Caco-2 (cell line): ENCODE measurements at regions not wholly inside any gene's neighbourhood (a gene's known extent, or its start where the extent isn't known, plus 50 kb on each side); places are given as distances from the start of the nearest gene placed in this dataset.

ENCODE experiments used
- BruUV-seq: library from RNA; stranded (reverse); fragments of 400-500 nt; replicated peaks from 2 replicates; lab custom pipeline; 2021; lab: Mats Ljungman, UMichigan
- CTCF ChIA-PET: fragments of 300-600 bp; sonication (Branson Sonifier 250); formaldehyde crosslinking; loops from one replicate; lab custom pipeline; 2022; ENCODE audit warnings: antibody characterized with exemption; lab: Charles Lee
- POLR2A ChIA-PET: fragments of 300-600 bp; sonication (Branson Sonifier 250); formaldehyde crosslinking; loops from one replicate; lab custom pipeline; 2022; ENCODE audit warnings: antibody characterized with exemption; lab: Charles Lee
- DNase-seq, 2 experiments: peaks; one replicate each; pipeline versions ENCODE4 v3.0.0 to v3.0.0-alpha.2; 2020 to 2022
- H3K27me3 ChIP-seq: replicated peaks from 2 replicates; pipeline ENCODE4 v1.6.0; 2011; ENCODE audit warnings: low read length; ENCODE audit not compliant: control insufficient read depth, insufficient read depth
- H3K36me3 ChIP-seq: 2 replicates; pipeline ENCODE4 v1.5.1; 2011; ENCODE audit warnings: low read length; ENCODE audit not compliant: control insufficient read depth, insufficient read depth
- H3K4me1 ChIP-seq: fragments of 250-450 bp; sonication (Bioruptor Pico); 2 replicates; pipeline ENCODE4 v1.5.1; 2020; ENCODE audit warnings: mild to moderate bottlenecking
- H3K4me3 ChIP-seq: 2 replicates; pipeline ENCODE4 v1.5.1; 2011; ENCODE audit warnings: low read depth, mild to moderate bottlenecking, control low read depth, low read length
- H3K9me3 ChIP-seq: fragments of 250-450 bp; sonication (Bioruptor Pico); 2 replicates; pipeline ENCODE4 v1.5.1; 2020; ENCODE audit warnings: mild to moderate bottlenecking, moderate library complexity
- H3K27ac Mint-ChIP-seq: one replicate; pipeline ENCODE4 v1.8.0; 2022; ENCODE audit warnings: mixed read lengths; ENCODE audit not compliant: unreplicated experiment
- H3K27me3 Mint-ChIP-seq: one replicate; pipeline ENCODE4 v1.8.0; 2022; ENCODE audit warnings: mixed read lengths; ENCODE audit not compliant: insufficient read depth, unreplicated experiment
- H3K36me3 Mint-ChIP-seq: one replicate; pipeline ENCODE4 v1.8.0; 2022; ENCODE audit warnings: mild to moderate bottlenecking, mixed read lengths; ENCODE audit not compliant: insufficient read depth, unreplicated experiment
- H3K4me1 Mint-ChIP-seq: one replicate; pipeline ENCODE4 v1.8.0; 2022; ENCODE audit warnings: low read depth, mixed read lengths; ENCODE audit not compliant: unreplicated experiment
- H3K4me3 Mint-ChIP-seq: one replicate; pipeline ENCODE4 v1.8.0; 2022; ENCODE audit warnings: mild to moderate bottlenecking, moderate library complexity, mixed read lengths; ENCODE audit not compliant: unreplicated experiment
- H3K9me3 Mint-ChIP-seq: one replicate; pipeline ENCODE4 v1.8.0; 2022; ENCODE audit warnings: mixed read lengths; ENCODE audit not compliant: unreplicated experiment
- intact Hi-C: fragments of 100-400 bp; cut with micrococcal nuclease; formaldehyde crosslinking; loops from one replicate; pipeline ENCODE4 v1.10.0; 2022; ENCODE audit not compliant: unreplicated experiment
- TF ChIP-seq, protein P1 (sequence below), 2 experiments: fragments of 200-600 bp in 1 of 2; IDR thresholded peaks; 1 replicate in 1 of 2; 2 replicates in 1 of 2; pipeline versions ENCODE4 v1.5.1 to v1.8.0; 2011 to 2022; ENCODE audit warnings: antibody characterized with exemption in 1 of 2, control low read depth in 1 of 2, inconsistent platforms in 1 of 2, low read depth in 1 of 2, low read length in 1 of 2, mild to moderate bottlenecking in 1 of 2, moderate library complexity in 1 of 2; ENCODE audit not compliant: insufficient read depth in 1 of 2, severe bottlenecking in 1 of 2, unreplicated experiment in 1 of 2

DNA sequence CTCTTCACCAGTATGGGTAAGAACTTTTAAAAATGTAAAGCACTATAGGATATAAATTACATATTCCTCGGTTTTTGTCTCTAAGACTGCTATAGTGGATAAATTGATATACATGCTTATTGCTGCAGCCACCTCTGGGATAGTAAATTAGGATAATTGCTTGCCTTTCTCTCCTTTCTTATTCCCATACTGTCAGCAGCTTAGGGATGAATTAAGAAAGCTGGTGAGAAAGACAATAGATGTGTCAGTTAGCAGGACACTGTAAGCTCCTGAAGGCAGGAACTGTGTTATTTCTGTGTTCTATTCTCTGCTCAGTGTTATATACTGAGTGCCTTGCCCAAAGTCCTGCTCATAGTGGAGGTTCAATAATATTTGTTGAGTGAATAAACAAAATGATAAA lies 828.6 kb upstream of the ACVR2A start:
- DNase-seq: no peak
- Histone ChIP-seq H3K4me3 (no peak overlapping the region), H3K36me3 (no peaks in the 10 kb centered on the region), H3K4me1 (no peaks in the 10 kb centered on the region), H3K27me3 (no peaks in the 10 kb centered on the region), H3K9me3 (no peaks in the 10 kb centered on the region)
- no peaks in the 10 kb centered on the region for H3K27me3 Mint-ChIP-seq
- TF ChIP-seq, protein P1, sequence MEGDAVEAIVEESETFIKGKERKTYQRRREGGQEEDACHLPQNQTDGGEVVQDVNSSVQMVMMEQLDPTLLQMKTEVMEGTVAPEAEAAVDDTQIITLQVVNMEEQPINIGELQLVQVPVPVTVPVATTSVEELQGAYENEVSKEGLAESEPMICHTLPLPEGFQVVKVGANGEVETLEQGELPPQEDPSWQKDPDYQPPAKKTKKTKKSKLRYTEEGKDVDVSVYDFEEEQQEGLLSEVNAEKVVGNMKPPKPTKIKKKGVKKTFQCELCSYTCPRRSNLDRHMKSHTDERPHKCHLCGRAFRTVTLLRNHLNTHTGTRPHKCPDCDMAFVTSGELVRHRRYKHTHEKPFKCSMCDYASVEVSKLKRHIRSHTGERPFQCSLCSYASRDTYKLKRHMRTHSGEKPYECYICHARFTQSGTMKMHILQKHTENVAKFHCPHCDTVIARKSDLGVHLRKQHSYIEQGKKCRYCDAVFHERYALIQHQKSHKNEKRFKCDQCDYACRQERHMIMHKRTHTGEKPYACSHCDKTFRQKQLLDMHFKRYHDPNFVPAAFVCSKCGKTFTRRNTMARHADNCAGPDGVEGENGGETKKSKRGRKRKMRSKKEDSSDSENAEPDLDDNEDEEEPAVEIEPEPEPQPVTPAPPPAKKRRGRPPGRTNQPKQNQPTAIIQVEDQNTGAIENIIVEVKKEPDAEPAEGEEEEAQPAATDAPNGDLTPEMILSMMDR (IDR thresholded peaks at IDR 0.05; ENCODE audit: insufficient read depth in 1 of 2, low read depth in 1 of 2, low read length in 1 of 2, severe bottlenecking in 1 of 2, unreplicated experiment in 1 of 2): no peak
- no TSS peak for BruUV-seq
- ChIA-PET CTCF (no interaction called here), POLR2A (no interaction called here)
- H3K9me3 Mint-ChIP-seq: no peaks in the 10 kb centered on the region
- H3K27ac Mint-ChIP-seq: no peak overlapping the region
- H3K4me3 Mint-ChIP-seq: no peak overlapping the region
- intact Hi-C loops: no loop called here
- no peaks in the 10 kb centered on the region for H3K36me3 Mint-ChIP-seq
- no peaks in the 10 kb centered on the region for H3K4me1 Mint-ChIP-seq

DNA sequence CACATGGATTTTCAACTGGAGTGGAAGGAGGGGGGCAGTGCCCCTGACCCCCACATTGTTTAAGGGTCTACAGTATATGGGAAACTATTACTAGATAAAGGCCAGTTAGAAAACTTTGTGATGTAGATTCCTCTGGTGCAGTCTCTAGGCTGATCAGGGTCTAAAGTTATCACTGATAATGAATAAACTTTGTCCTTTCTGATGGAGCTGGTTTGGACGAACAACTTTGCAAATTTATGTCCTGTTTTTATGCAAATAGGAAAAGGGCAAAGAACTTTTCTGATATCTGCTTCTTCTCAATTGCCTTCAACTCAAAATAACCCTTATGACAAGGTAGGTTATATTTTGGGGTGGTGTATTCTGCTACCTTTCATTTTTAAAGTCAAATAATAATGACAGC lies 829.2 kb upstream of the ACVR2A start:
- Mint-ChIP-seq H3K4me3 (no peak overlapping the region), H3K27ac (no peak overlapping the region), H3K27me3 (no peaks in the 10 kb centered on the region), H3K36me3 (no peaks in the 10 kb centered on the region), H3K9me3 (no peaks in the 10 kb centered on the region), H3K4me1 (no peaks in the 10 kb centered on the region)
- ChIA-PET POLR2A (no interaction called here), CTCF (interaction anchor here (0.7 kb wide), 1 partner anchor 67 kb away, joined by 4 read pairs; no protein-coding TSS in a partner anchor)
- no TSS peak for BruUV-seq
- intact Hi-C loops: no loop called here
- Histone ChIP-seq H3K4me1 (no peaks in the 10 kb centered on the region), H3K27me3 (no peaks in the 10 kb centered on the region), H3K36me3 (no peaks in the 10 kb centered on the region), H3K9me3 (no peaks in the 10 kb centered on the region), H3K4me3 (no peak overlapping the region)
- TF ChIP-seq, protein P1 (IDR thresholded peaks at IDR 0.05; ENCODE audit: insufficient read depth in 1 of 2, low read depth in 1 of 2, low read length in 1 of 2, severe bottlenecking in 1 of 2, unreplicated experiment in 1 of 2): no peak
- DNase-seq: no peak

GRCh38 chr2:147013696-147014392 lies 831.0 kb upstream of the ACVR2A start:
- H3K27ac Mint-ChIP-seq: no peak overlapping the region
- no peaks in the 10 kb centered on the region for H3K9me3 Mint-ChIP-seq
- no peaks in the 10 kb centered on the region for H3K27me3 Mint-ChIP-seq
- H3K4me3 Mint-ChIP-seq: no peak overlapping the region
- BruUV-seq: no TSS peak
- Histone ChIP-seq H3K36me3 (no peaks in the 10 kb centered on the region), H3K27me3 (no peaks in the 10 kb centered on the region), H3K9me3 (no peaks in the 10 kb centered on the region), H3K4me1 (no peaks in the 10 kb centered on the region), H3K4me3 (no peak overlapping the region)
- CTCF ChIA-PET: no interaction called here
- TF ChIP-seq, protein P1 (IDR thresholded peaks at IDR 0.05; ENCODE audit: insufficient read depth in 1 of 2, low read depth in 1 of 2, low read length in 1 of 2, severe bottlenecking in 1 of 2, unreplicated experiment in 1 of 2): no peak
- H3K36me3 Mint-ChIP-seq: no peaks in the 10 kb centered on the region
- no peaks in the 10 kb centered on the region for H3K4me1 Mint-ChIP-seq
- no peak for DNase-seq
- intact Hi-C loops: no loop called here
- POLR2A ChIA-PET: interaction anchor here (0.6 kb wide), 1 partner anchor 684 kb away, joined by 4 read pairs; no protein-coding TSS in a partner anchor
